ENCODE measurements at regions not wholly inside any gene's neighbourhood (a gene's known extent, or its start where the extent isn't known, plus 50 kb on each side); places are given as distances from the start of the nearest gene placed in this dataset.

- DNase-seq: no peak
- in situ Hi-C loops (cut with MboI; ENCODE audit: low pct_unique_long_range_greater_than_20kb, low sequenced_read_pairs): no loop called here
Measured at GRCh38 chr11:97964332-97965004, 1056.3 kb upstream of the CNTN5 start.

GRCh38 chr11:97965849-97966646 lies 1054.7 kb upstream of the CNTN5 start:
- in situ Hi-C loops (cut with MboI; ENCODE audit: low pct_unique_long_range_greater_than_20kb, low sequenced_read_pairs): no loop called here
- DNase-seq: no peak

- DNase-seq: no peak
- in situ Hi-C loops (cut with MboI; ENCODE audit: low pct_unique_long_range_greater_than_20kb, low sequenced_read_pairs): no loop called here
Measured at GRCh38 chr11:97966901-97967300, 1053.8 kb upstream of the CNTN5 start.

- in situ Hi-C loops (cut with MboI; ENCODE audit: low pct_unique_long_range_greater_than_20kb, low sequenced_read_pairs): no loop called here
- DNase-seq: no peak
Measured at GRCh38 chr11:97968071-97968470, 1052.7 kb upstream of the CNTN5 start.

- in situ Hi-C loops (cut with MboI; ENCODE audit: low pct_unique_long_range_greater_than_20kb, low sequenced_read_pairs): no loop called here
- DNase-seq: no peak
Measured at GRCh38 chr11:97972731-97973130, 1048.0 kb upstream of the CNTN5 start.

- in situ Hi-C loops (cut with MboI; ENCODE audit: low pct_unique_long_range_greater_than_20kb, low sequenced_read_pairs): no loop called here
- no peak for DNase-seq
Measured at GRCh38 chr11:97973352-97973857, 1047.3 kb upstream of the CNTN5 start.

GRCh38 chr11:97974798-97975498 lies 1045.8 kb upstream of the CNTN5 start:
- DNase-seq: no peak
- in situ Hi-C loops (cut with MboI; ENCODE audit: low pct_unique_long_range_greater_than_20kb, low sequenced_read_pairs): no loop called here

GRCh38 chr11:97977726-97978125 lies 1043.0 kb upstream of the CNTN5 start:
- no peak for DNase-seq
- in situ Hi-C loops (cut with MboI; ENCODE audit: low pct_unique_long_range_greater_than_20kb, low sequenced_read_pairs): no loop called here

GRCh38 chr11:97979741-97980140 lies 1041.0 kb upstream of the CNTN5 start:
- in situ Hi-C loops (cut with MboI; ENCODE audit: low pct_unique_long_range_greater_than_20kb, low sequenced_read_pairs): no loop called here
- DNase-seq: no peak

- in situ Hi-C loops (cut with MboI; ENCODE audit: low pct_unique_long_range_greater_than_20kb, low sequenced_read_pairs): no loop called here
- no peak for DNase-seq
Measured at GRCh38 chr11:97982512-97982911, 1038.2 kb upstream of the CNTN5 start.

- in situ Hi-C loops (cut with MboI; ENCODE audit: low pct_unique_long_range_greater_than_20kb, low sequenced_read_pairs): no loop called here
- DNase-seq: no peak
Measured at GRCh38 chr11:97989121-97989520, 1031.6 kb upstream of the CNTN5 start.

GRCh38 chr11:97990162-97990920 lies 1030.4 kb upstream of the CNTN5 start:
- in situ Hi-C loops (cut with MboI; ENCODE audit: low pct_unique_long_range_greater_than_20kb, low sequenced_read_pairs): no loop called here
- DNase-seq: no peak

GRCh38 chr11:97993562-97993961 lies 1027.2 kb upstream of the CNTN5 start:
- in situ Hi-C loops (cut with MboI; ENCODE audit: low pct_unique_long_range_greater_than_20kb, low sequenced_read_pairs): no loop called here
- no peak for DNase-seq

- in situ Hi-C loops (cut with MboI; ENCODE audit: low pct_unique_long_range_greater_than_20kb, low sequenced_read_pairs): no loop called here
- no peak for DNase-seq
Measured at GRCh38 chr11:97995874-97996273, 1024.9 kb upstream of the CNTN5 start.

GRCh38 chr11:97996762-97997161 lies 1024.0 kb upstream of the CNTN5 start:
- no peak for DNase-seq
- in situ Hi-C loops (cut with MboI; ENCODE audit: low pct_unique_long_range_greater_than_20kb, low sequenced_read_pairs): no loop called here

- in situ Hi-C loops (cut with MboI; ENCODE audit: low pct_unique_long_range_greater_than_20kb, low sequenced_read_pairs): no loop called here
Measured at GRCh38 chr11:98003606-98004371, 1017.0 kb upstream of the CNTN5 start.

GRCh38 chr11:98007072-98007471 lies 1013.7 kb upstream of the CNTN5 start:
- no peak for DNase-seq
- in situ Hi-C loops (cut with MboI; ENCODE audit: low pct_unique_long_range_greater_than_20kb, low sequenced_read_pairs): no loop called here

More at GRCh38 chr11:98003606-98004371, 1017.0 kb upstream of the CNTN5 start:
- no peak for DNase-seq

- in situ Hi-C loops (cut with MboI; ENCODE audit: low pct_unique_long_range_greater_than_20kb, low sequenced_read_pairs): no loop called here
- no peak for DNase-seq
Measured at GRCh38 chr11:98027652-98028051, 993.1 kb upstream of the CNTN5 start.

GRCh38 chr11:98029832-98030231 lies 990.9 kb upstream of the CNTN5 start:
- in situ Hi-C loops (cut with MboI; ENCODE audit: low pct_unique_long_range_greater_than_20kb, low sequenced_read_pairs): no loop called here
- DNase-seq: no peak

Data from KBM-7 (cell line).